ENCODE measurements at regions not wholly inside any gene's neighbourhood (a gene's known extent, or its start where the extent isn't known, plus 50 kb on each side); places are given as distances from the start of the nearest gene placed in this dataset.
A peak's percentile ranks its signal among the peaks of the same experiment; 100 is the strongest.
"Not testable (repeated sequence)": the region's sequence is repeated elsewhere in the genome, so short reads cannot be mapped to it uniquely, and the experiment has no call there.

DNA sequence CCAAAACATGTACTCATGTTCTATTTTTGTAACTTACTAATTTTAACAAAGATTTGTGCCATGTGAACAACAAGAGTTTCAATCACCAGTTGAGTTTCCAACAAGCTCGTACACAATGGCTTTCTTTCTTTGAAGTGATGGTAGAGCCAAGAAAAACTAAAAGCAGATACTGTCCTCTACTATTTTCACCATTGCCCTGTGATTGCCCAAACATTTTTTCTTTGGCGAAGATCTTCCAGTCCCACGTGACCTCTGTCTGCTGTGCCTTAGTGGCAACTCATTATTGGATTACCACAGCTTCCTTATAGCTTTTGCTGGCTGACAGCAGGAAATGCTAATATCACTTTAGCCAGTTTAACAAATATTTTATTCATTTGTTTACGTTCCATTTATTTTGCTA, 1147.1 kb downstream of the STIM2 start:
- H3K4me1 ChIP-seq (ENCODE audit: insufficient read depth) = no peaks in the 10 kb centered on the region
- in situ Hi-C loops (cut with MboI) = no loop called here
- 19 to 32% methylated on average over 4 of the region's 4 CpGs for WGBS, 2 experiments (ENCODE audit: low coverage in 1 of 2, low lambda C conversion rate in 2 of 2, missing lambda C conversion rate in 2 of 2)

DNA sequence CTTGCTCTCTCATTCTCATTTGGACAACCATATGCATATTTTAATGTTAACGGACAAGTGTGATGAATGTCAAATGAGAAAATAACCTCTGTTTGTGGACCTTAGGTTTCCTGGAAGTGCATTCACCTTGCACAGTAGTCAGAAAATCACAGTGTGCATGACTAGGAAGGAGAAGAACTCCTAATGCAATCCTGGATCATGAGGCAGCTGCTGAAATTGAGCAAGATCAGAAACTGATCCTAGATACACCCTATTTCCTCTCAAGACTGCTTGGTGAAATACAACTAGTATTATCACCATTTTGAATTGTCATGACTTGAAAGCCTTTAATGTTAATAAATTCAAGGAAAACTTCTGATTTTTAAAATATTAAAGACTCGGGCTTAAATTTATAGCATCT, 1148.9 kb downstream of the STIM2 start:
- in situ Hi-C loops (cut with MboI) = no loop called here
- Histone ChIP-seq H3F3A (ENCODE audit: insufficient read depth) (no peaks in the 10 kb centered on the region), H3K9me2 (ENCODE audit: insufficient read depth) (no peaks in the 10 kb centered on the region), H3K27me3 (replicated peaks; ENCODE audit: insufficient read depth) (no peaks in the 10 kb centered on the region), H3K4me2 (ENCODE audit: unreplicated experiment) (no peak overlapping the region), H3K36me3 (ENCODE audit: low read depth) (no peaks in the 10 kb centered on the region), H3K9me3 (ENCODE audit: low read depth) (no peaks in the 10 kb centered on the region), H4K20me1 (ENCODE audit: insufficient read depth) (no peaks in the 10 kb centered on the region), H3K27ac (no peak overlapping the region), H3K4me1 (ENCODE audit: insufficient read depth) (no peaks in the 10 kb centered on the region), H3K4me3 (no peak overlapping the region), H3K79me2 (ENCODE audit: insufficient read depth) (no peaks in the 10 kb centered on the region), H2AFZ (no peak overlapping the region), H3K9ac (no peak overlapping the region)
- DNase-seq = no peak
- WGBS, 2 experiments (ENCODE audit: low coverage in 1 of 2, low lambda C conversion rate in 2 of 2, missing lambda C conversion rate in 2 of 2) = 20 to 30% methylated on average over 2 of the region's 2 CpGs
- no peak for TF ChIP-seq EZH2phosphoT487 (IDR thresholded peaks at IDR 0.05; ENCODE audit: insufficient read depth, low read depth)
- no peak for TF ChIP-seq EZH2 (IDR thresholded peaks at IDR 0.05; ENCODE audit: insufficient read depth, poor library complexity, severe bottlenecking)

More for the DNA sequence above, 1147.1 kb downstream of the STIM2 start:
- Histone ChIP-seq H3K9me3 (ENCODE audit: low read depth) (no peaks in the 10 kb centered on the region), H3K9ac (no peak overlapping the region), H4K20me1 (ENCODE audit: insufficient read depth) (no peaks in the 10 kb centered on the region), H3K36me3 (ENCODE audit: low read depth) (no peaks in the 10 kb centered on the region), H3K4me3 (no peak overlapping the region), H3K27ac (no peak overlapping the region), H3K4me2 (ENCODE audit: unreplicated experiment) (no peak overlapping the region), H3K27me3 (replicated peaks; ENCODE audit: insufficient read depth) (no peaks in the 10 kb centered on the region), H3K79me2 (ENCODE audit: insufficient read depth) (no peaks in the 10 kb centered on the region), H3K9me2 (ENCODE audit: insufficient read depth) (no peaks in the 10 kb centered on the region), H2AFZ (no peak overlapping the region), H3F3A (ENCODE audit: insufficient read depth) (no peaks in the 10 kb centered on the region)
- TF ChIP-seq EZH2 (IDR thresholded peaks at IDR 0.05; ENCODE audit: insufficient read depth, poor library complexity, severe bottlenecking) = no peak
- DNase-seq = no peak

DNA sequence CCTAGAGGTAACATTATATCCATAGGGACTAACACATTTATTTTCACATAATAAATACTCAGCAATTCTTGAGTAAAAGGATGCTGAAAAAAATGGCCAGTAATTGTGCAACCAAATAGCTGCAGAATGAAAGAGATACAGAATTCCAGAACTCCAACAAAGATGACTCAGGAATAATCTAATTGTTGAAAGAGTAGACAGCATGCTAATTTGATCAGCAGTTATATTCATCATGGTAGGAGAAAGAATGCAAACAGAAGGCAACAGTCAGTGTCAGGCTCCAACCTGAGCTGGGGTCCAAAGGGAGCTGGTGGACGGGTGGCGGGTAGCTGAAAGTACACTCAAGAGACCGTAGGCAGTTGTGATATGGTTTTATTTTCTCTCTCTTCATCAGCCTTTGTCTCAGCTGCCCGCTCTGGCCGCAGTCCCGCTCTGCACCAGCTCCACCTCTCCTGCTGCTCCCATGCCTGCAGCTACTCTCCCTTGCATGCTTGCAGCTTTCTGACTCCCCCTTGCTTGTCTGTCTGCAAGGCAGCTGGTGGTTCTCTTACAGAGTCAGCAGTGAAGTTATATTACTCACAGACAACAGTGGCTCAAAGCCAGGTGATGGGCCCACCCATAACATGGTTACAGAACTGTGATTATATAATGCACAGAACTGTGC, 1150.1 kb downstream of the STIM2 start:
- in situ Hi-C loops (cut with MboI) = no loop called here

GRCh38 chr4:28014469-28014868, 1153.8 kb downstream of the STIM2 start:
- no peaks in the 10 kb centered on the region for H3K27me3 ChIP-seq (replicated peaks; ENCODE audit: insufficient read depth)
- H3K4me1 ChIP-seq (ENCODE audit: insufficient read depth) = no peaks in the 10 kb centered on the region
- H2AFZ ChIP-seq = no peak overlapping the region
- no peak overlapping the region for H3K27ac ChIP-seq
- H3K36me3 ChIP-seq (ENCODE audit: low read depth) = no peaks in the 10 kb centered on the region
- H3K4me2 ChIP-seq (ENCODE audit: unreplicated experiment) = no peak overlapping the region
- in situ Hi-C loops (cut with MboI) = no loop called here
- no peak for DNase-seq
- H3F3A ChIP-seq (ENCODE audit: insufficient read depth) = no peaks in the 10 kb centered on the region
- TF ChIP-seq EZH2 (IDR thresholded peaks at IDR 0.05; ENCODE audit: insufficient read depth, poor library complexity, severe bottlenecking) (no peak), EZH2phosphoT487 (IDR thresholded peaks at IDR 0.05; ENCODE audit: insufficient read depth, low read depth) (no peak)
- H3K9me2 ChIP-seq (ENCODE audit: insufficient read depth) = no peaks in the 10 kb centered on the region
- no peaks in the 10 kb centered on the region for H4K20me1 ChIP-seq (ENCODE audit: insufficient read depth)
- H3K9ac ChIP-seq = no peak overlapping the region
- no peaks in the 10 kb centered on the region for H3K79me2 ChIP-seq (ENCODE audit: insufficient read depth)
- H3K4me3 ChIP-seq = no peak overlapping the region
- 36 to 48% methylated on average over 4 of the region's 4 CpGs for WGBS, 2 experiments (ENCODE audit: low coverage in 1 of 2, low lambda C conversion rate in 2 of 2, missing lambda C conversion rate in 2 of 2)
- H3K9me3 ChIP-seq (ENCODE audit: low read depth) = no peaks in the 10 kb centered on the region

More for the DNA sequence above, 1150.1 kb downstream of the STIM2 start:
- Histone ChIP-seq H3K9ac (no peak overlapping the region), H3K9me2 (ENCODE audit: insufficient read depth) (no peaks in the 10 kb centered on the region), H3K4me2 (ENCODE audit: unreplicated experiment) (no peak overlapping the region), H3K4me1 (ENCODE audit: insufficient read depth) (no peaks in the 10 kb centered on the region), H3K79me2 (ENCODE audit: insufficient read depth) (no peaks in the 10 kb centered on the region), H3K27me3 (replicated peaks; ENCODE audit: insufficient read depth) (no peaks in the 10 kb centered on the region), H3K27ac (no peak overlapping the region), H3K36me3 (ENCODE audit: low read depth) (no peaks in the 10 kb centered on the region), H2AFZ (no peak overlapping the region), H4K20me1 (ENCODE audit: insufficient read depth) (no peaks in the 10 kb centered on the region), H3K9me3 (ENCODE audit: low read depth) (no peaks in the 10 kb centered on the region), H3K4me3 (no peak overlapping the region), H3F3A (ENCODE audit: insufficient read depth) (no peaks in the 10 kb centered on the region)
- TF ChIP-seq EZH2phosphoT487 (IDR thresholded peaks at IDR 0.05; ENCODE audit: insufficient read depth, low read depth) = no peak
- no peak for TF ChIP-seq EZH2 (IDR thresholded peaks at IDR 0.05; ENCODE audit: insufficient read depth, poor library complexity, severe bottlenecking)
- peak; percentile 7 for DNase-seq
- 19 to 31% methylated on average over 6 of the region's 6 CpGs for WGBS, 2 experiments (ENCODE audit: low coverage in 1 of 2, low lambda C conversion rate in 2 of 2, missing lambda C conversion rate in 2 of 2)

- Histone ChIP-seq H3K36me3 (ENCODE audit: low read depth) (no peaks in the 10 kb centered on the region), H3K4me2 (ENCODE audit: unreplicated experiment) (no peak overlapping the region), H4K20me1 (ENCODE audit: insufficient read depth) (no peaks in the 10 kb centered on the region), H3K9me2 (ENCODE audit: insufficient read depth) (no peaks in the 10 kb centered on the region), H3K27me3 (replicated peaks; ENCODE audit: insufficient read depth) (no peaks in the 10 kb centered on the region), H3F3A (ENCODE audit: insufficient read depth) (no peaks in the 10 kb centered on the region), H3K27ac (no peak overlapping the region), H3K79me2 (ENCODE audit: insufficient read depth) (no peaks in the 10 kb centered on the region), H3K4me3 (no peak overlapping the region), H2AFZ (no peak overlapping the region), H3K9ac (no peak overlapping the region), H3K9me3 (ENCODE audit: low read depth) (no peaks in the 10 kb centered on the region), H3K4me1 (ENCODE audit: insufficient read depth) (no peaks in the 10 kb centered on the region)
- TF ChIP-seq EZH2phosphoT487 (IDR thresholded peaks at IDR 0.05; ENCODE audit: insufficient read depth, low read depth) (no peak), EZH2 (IDR thresholded peaks at IDR 0.05; ENCODE audit: insufficient read depth, poor library complexity, severe bottlenecking) (no peak)
- in situ Hi-C loops (cut with MboI) = no loop called here
- 16 to 22% methylated on average over 2 of the region's 2 CpGs for WGBS, 2 experiments (ENCODE audit: low coverage in 1 of 2, low lambda C conversion rate in 2 of 2, missing lambda C conversion rate in 2 of 2)
- no peak for DNase-seq
Measured at GRCh38 chr4:28015996-28016395, 1155.4 kb downstream of the STIM2 start.

DNA sequence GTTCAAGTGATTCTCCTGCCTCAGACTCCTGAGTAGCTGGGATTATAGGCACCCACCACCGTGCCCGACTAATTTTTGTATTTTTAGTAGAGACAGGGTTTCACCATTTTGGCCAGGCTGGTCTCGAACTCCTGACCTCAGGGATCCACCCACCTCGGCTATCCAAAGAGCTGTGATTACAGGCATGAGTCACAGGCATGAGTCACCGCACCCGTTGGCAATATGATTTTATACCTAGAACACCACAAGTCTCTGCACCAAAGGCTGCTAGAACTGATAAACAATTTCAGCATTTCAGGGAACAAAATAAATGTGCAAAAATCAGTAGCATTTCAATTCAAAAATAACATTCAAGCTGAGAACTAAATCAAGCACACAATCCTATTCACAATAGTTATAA, 1177.6 kb downstream of the STIM2 start:
- H2AFZ ChIP-seq; H3F3A ChIP-seq (ENCODE audit: insufficient read depth); H3K79me2 ChIP-seq (ENCODE audit: insufficient read depth); H4K20me1 ChIP-seq (ENCODE audit: insufficient read depth); H3K27me3 ChIP-seq (replicated peaks; ENCODE audit: insufficient read depth); H3K9me2 ChIP-seq (ENCODE audit: insufficient read depth); H3K4me3 ChIP-seq; H3K36me3 ChIP-seq (ENCODE audit: low read depth); H3K4me2 ChIP-seq (ENCODE audit: unreplicated experiment); in situ Hi-C loops (cut with MboI); H3K27ac ChIP-seq; H3K4me1 ChIP-seq (ENCODE audit: insufficient read depth); H3K9ac ChIP-seq; H3K9me3 ChIP-seq (ENCODE audit: low read depth): not testable (repeated sequence)
- peak; percentile 1 for DNase-seq
- 35% methylated on average over 6 of the region's 6 CpGs for whole genome bisulfite sequencing, 2 experiments (ENCODE audit: low coverage in 1 of 2, low lambda C conversion rate in 2 of 2, missing lambda C conversion rate in 2 of 2)
